B cell (primary cell): ENCODE measurements at regions not wholly inside any gene's neighbourhood (a gene's known extent, or its start where the extent isn't known, plus 50 kb on each side); places are given as distances from the start of the nearest gene placed in this dataset.

ENCODE experiments used
- ATAC-seq: fragments of 200-7000 bp; cut with Tn5 transposase; one replicate; pipeline ENCODE4 v1.10.0; 2021; ENCODE audit warnings: low read depth, mild to moderate bottlenecking, moderate number of reproducible peaks, moderate library complexity
- CTCF ChIA-PET: fragments of 350-600 bp; sonication (Branson Sonifier 250); formaldehyde crosslinking; loops from one replicate; lab custom pipeline; 2021; ENCODE audit warnings: antibody characterized with exemption, inconsistent platforms; lab: Charles Lee
- POLR2A ChIA-PET: fragments of 350-600 bp; sonication (Branson Sonifier 250); formaldehyde crosslinking; loops from one replicate; lab custom pipeline; 2021; ENCODE audit warnings: antibody characterized with exemption; lab: Charles Lee
- DNase-seq: peaks from one replicate; pipeline ENCODE4 v3.0.0; 2013
- H2AFZ ChIP-seq: 2 replicates; pipeline ENCODE4 v1.6.1; 2012; ENCODE audit warnings: mild to moderate bottlenecking, low read depth, low read length; ENCODE audit not compliant: insufficient read depth, poor library complexity, severe bottlenecking
- H3K27ac ChIP-seq, 2 donors: 1 replicate in 1 of 2; 2 replicates in 1 of 2; pipeline ENCODE4 v1.5.1; 2012 to 2013; ENCODE audit warnings: low read length in 2 of 2, mild to moderate bottlenecking in 2 of 2, moderate library complexity in 1 of 2
- H3K27me3 ChIP-seq, 4 experiments: fragments of 200-600 bp in 1 of 4; sonication (generic) in 1 of 4; replicated peaks in 1 of 4; 1 replicate in 2 of 4; 2 replicates in 2 of 4; pipeline versions ENCODE4 v1.6.1 to v1.7.0; 2013 to 2016; ENCODE audit warnings: low read length in 3 of 4, mild to moderate bottlenecking in 2 of 4, mixed read lengths in 1 of 4, moderate library complexity in 1 of 4; ENCODE audit not compliant: insufficient read depth in 4 of 4, control insufficient read depth in 3 of 4; ENCODE audit errors: control extremely low read depth in 1 of 4
- H3K36me3 ChIP-seq, 2 experiments: replicated peaks in 1 of 2; 1 replicate in 1 of 2; 2 replicates in 1 of 2; pipeline versions ENCODE4 v1.6.1 to v1.7.1; 2013; ENCODE audit warnings: low read length in 1 of 2; ENCODE audit not compliant: insufficient read depth in 2 of 2, control insufficient read depth in 1 of 2; ENCODE audit errors: control extremely low read depth in 1 of 2, extremely low read depth in 1 of 2
- H3K4me1 ChIP-seq, 2 donors: fragments of 200-600 bp in 1 of 2; sonication (generic) in 1 of 2; 1 replicate in 1 of 2; 2 replicates in 1 of 2; pipeline versions ENCODE4 v1.5.1 to v1.6.1; 2013 to 2017; ENCODE audit warnings: low read length in 2 of 2; ENCODE audit not compliant: control insufficient read depth in 2 of 2, insufficient read depth in 2 of 2
- H3K4me2 ChIP-seq: replicated peaks from 2 replicates; pipeline ENCODE3; 2012; ENCODE audit warnings: mild to moderate bottlenecking, low read depth, low read length; ENCODE audit not compliant: poor library complexity, severe bottlenecking
- H3K4me3 ChIP-seq, 5 experiments: fragments of 200-600 bp in 1 of 5; sonication (generic) in 1 of 5; 1 replicate in 3 of 5; 2 replicates in 2 of 5; pipeline versions ENCODE4 v1.5.1 to v1.7.0; 2011 to 2016; ENCODE audit warnings: low read length in 4 of 5, mild to moderate bottlenecking in 4 of 5, low read depth in 2 of 5, control low read depth in 1 of 5, moderate library complexity in 1 of 5; ENCODE audit not compliant: insufficient read depth in 1 of 5; ENCODE audit errors: control extremely low read depth in 1 of 5, extremely low read depth in 1 of 5
- H3K79me2 ChIP-seq: fragments of 200-600 bp; sonication (generic); one replicate; pipeline ENCODE4 v1.6.0; 2016; ENCODE audit warnings: low read length; ENCODE audit not compliant: control insufficient read depth, insufficient read depth
- H3K9ac ChIP-seq: fragments of 200-600 bp; sonication (generic); 2 replicates; pipeline ENCODE4 v1.6.1; 2017; ENCODE audit warnings: mild to moderate bottlenecking, low read length, moderate library complexity
- H3K9me3 ChIP-seq, 3 donors: one replicate each; pipeline versions ENCODE4 v1.6.1 to v1.7.1; 2013; ENCODE audit warnings: low read length in 2 of 3; ENCODE audit not compliant: control insufficient read depth in 2 of 3, insufficient read depth in 1 of 3; ENCODE audit errors: control extremely low read depth in 1 of 3
- H4K20me1 ChIP-seq: 2 replicates; pipeline ENCODE4 v1.6.0; 2012; ENCODE audit warnings: mild to moderate bottlenecking, low read length; ENCODE audit not compliant: insufficient read depth, control insufficient read depth, poor library complexity, severe bottlenecking
- H3K27ac Mint-ChIP-seq: one replicate; pipeline ENCODE4 v1.8.0; 2021; ENCODE audit warnings: mixed read lengths
- H3K27me3 Mint-ChIP-seq: one replicate; pipeline ENCODE4 v1.8.0; 2021; ENCODE audit warnings: mixed read lengths
- H3K4me1 Mint-ChIP-seq: one replicate; pipeline ENCODE4 v1.8.0; 2021; ENCODE audit warnings: mixed read lengths
- H3K4me3 Mint-ChIP-seq: one replicate; pipeline ENCODE4 v1.8.0; 2021; ENCODE audit warnings: mixed read lengths
- H3K9me3 Mint-ChIP-seq: one replicate; pipeline ENCODE4 v1.8.0; 2022; ENCODE audit warnings: mixed read lengths; ENCODE audit not compliant: insufficient read depth
- CTCF ChIP-seq: fragments of 200-600 bp; IDR thresholded peaks from one replicate; pipeline ENCODE4 v1.8.0; 2022; ENCODE audit warnings: antibody characterized with exemption, mild to moderate bottlenecking
- EZH2 ChIP-seq: IDR thresholded peaks from 2 replicates; pipeline ENCODE4 v1.6.1; 2012; ENCODE audit warnings: borderline replicate concordance, low read depth, mild to moderate bottlenecking, moderate library complexity, low read length; ENCODE audit not compliant: insufficient read depth, poor library complexity, severe bottlenecking
- WGBS: methylation state at CpG from one replicate; pipeline ENCODE4 v1.1.5; 2013; ENCODE audit warnings: missing lambda C conversion rate; ENCODE audit not compliant: insufficient coverage; 5-methylcytosine and 5-hydroxymethylcytosine counted together
- intact Hi-C: fragments of 100-400 bp; cut with micrococcal nuclease; formaldehyde crosslinking; loops from one replicate; pipeline ENCODE4 v1.10.0; 2022

DNA sequence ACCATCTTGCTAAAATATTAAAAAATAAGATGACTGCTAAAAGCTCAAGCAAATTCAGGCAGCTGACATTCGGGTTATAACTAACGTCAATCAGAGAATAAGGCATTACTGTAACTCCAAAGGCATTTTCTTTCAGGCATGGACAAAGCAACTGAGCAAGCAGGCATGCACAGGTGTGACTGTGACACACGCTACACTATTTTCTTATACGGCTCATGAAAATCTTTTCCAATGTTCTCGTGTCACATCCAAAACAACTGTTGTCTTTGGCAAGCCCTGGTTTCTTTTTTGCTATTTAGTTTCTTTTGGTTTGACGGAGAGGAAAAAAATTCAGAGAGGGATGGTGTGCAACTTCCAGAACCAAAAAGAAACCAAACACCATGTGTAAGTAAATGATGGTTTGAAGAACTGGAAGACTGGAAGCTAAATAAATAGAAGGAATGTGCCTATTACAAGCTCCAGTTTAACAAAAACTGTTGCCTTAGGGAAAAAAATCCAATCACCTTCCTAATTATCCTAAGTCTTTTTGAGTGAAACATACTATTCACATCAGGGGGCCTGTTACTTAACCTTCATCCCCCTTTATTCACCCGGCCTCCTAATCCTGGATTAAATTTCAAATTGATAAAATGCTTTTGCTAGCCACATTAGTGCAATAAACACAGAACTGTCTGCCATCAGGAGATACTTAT, 277.6 kb downstream of the PSAT1 start:
- no peaks in the 10 kb centered on the region for H3K9me3 Mint-ChIP-seq
- Histone ChIP-seq H3K79me2 (no peaks in the 10 kb centered on the region), H3K9ac (no peak overlapping the region), H3K4me2 (no peak overlapping the region), H3K27ac (no peak overlapping the region), H3K4me3 (no peak overlapping the region), H4K20me1 (no peaks in the 10 kb centered on the region), H3K9me3 (no peaks in the 10 kb centered on the region), H2AFZ (no peak overlapping the region), H3K36me3 (no peaks in the 10 kb centered on the region), H3K27me3 (no peaks in the 10 kb centered on the region), H3K4me1 (no peaks in the 10 kb centered on the region)
- 86% methylated on average over 3 of the region's 7 CpGs for WGBS
- TF ChIP-seq EZH2 (no peak), CTCF (no peak)
- no peak for ATAC-seq
- no peak overlapping the region for H3K4me3 Mint-ChIP-seq
- intact Hi-C loops, result no loop called here
- ChIA-PET POLR2A (no interaction called here), CTCF (no interaction called here)
- H3K27me3 Mint-ChIP-seq, result peaks cover 7% of the 10 kb centered on the region
- H3K27ac Mint-ChIP-seq, result no peak overlapping the region
- H3K4me1 Mint-ChIP-seq, result no peaks in the 10 kb centered on the region
- no peak for DNase-seq

DNA sequence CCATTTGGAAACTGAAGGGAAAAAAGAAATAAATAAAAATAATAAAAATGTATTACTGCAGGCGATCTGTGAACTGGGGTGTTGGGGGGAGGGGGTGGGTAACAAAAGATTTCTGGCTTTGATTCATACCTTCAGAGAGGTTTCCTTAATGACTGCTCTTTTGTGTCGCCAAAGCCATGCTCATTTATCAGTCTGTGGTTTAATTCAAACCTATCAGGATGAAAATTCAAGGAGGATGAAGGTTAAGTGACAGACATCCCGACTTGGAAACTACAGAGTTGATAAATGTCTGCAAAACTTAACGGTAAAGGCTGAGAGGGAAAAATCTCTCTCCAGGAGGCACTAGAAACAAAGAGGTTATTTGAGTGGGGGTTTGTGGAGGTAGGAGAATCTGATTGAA, 278.2 kb downstream of the PSAT1 start:
- no peak overlapping the region for H3K4me2 ChIP-seq
- no peaks in the 10 kb centered on the region for H3K9me3 ChIP-seq
- no peak for TF ChIP-seq CTCF
- TF ChIP-seq EZH2, result no peak
- DNase-seq, result no peak
- Mint-ChIP-seq H3K9me3 (no peaks in the 10 kb centered on the region), H3K4me1 (no peaks in the 10 kb centered on the region), H3K27me3 (peaks cover 7% of the 10 kb centered on the region), H3K4me3 (no peak overlapping the region), H3K27ac (no peak overlapping the region)
- ChIA-PET CTCF (no interaction called here), POLR2A (no interaction called here)
- H2AFZ ChIP-seq, result no peak overlapping the region
- no peak overlapping the region for H3K27ac ChIP-seq
- no peaks in the 10 kb centered on the region for H4K20me1 ChIP-seq
- intact Hi-C loops, result no loop called here
- H3K27me3 ChIP-seq, result no peaks in the 10 kb centered on the region
- no peaks in the 10 kb centered on the region for H3K79me2 ChIP-seq
- 60% methylated on average over 1 of the region's 4 CpGs for WGBS
- H3K36me3 ChIP-seq, result no peaks in the 10 kb centered on the region
- no peaks in the 10 kb centered on the region for H3K4me1 ChIP-seq
- H3K4me3 ChIP-seq, result no peak overlapping the region
- ATAC-seq, result no peak
- no peak overlapping the region for H3K9ac ChIP-seq
